GM21825 (cell line): ENCODE measurements at regions not wholly inside any gene's neighbourhood (a gene's known extent, or its start where the extent isn't known, plus 50 kb on each side); places are given as distances from the start of the nearest gene placed in this dataset.

Experiments used
- ATAC-seq: cut with Tn5 transposase; IDR thresholded peaks from one replicate; pipeline ENCODE4 v1.9.1; 2021; ENCODE audit warnings: mild to moderate bottlenecking, moderate library complexity; ENCODE audit not compliant: unreplicated experiment

DNA sequence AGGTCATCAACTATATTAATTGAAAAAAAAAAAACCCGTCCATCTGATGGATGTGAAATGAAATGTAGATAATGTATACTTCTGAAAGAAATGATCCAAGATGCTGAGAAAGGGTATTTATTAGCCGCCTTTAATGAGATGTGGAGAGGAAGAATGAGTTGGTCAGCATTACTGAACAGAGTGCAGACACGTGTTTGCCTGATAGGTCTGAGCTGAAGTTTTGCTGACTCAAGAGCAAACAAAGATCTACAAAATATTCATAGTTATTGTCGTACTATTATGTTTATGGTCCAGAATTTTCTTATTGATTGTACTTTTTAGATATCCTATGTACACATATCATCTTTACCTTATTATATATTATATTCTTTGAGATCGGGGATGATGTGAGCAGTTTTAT, 235.3 kb downstream of the RDH14 start:
- no peak for ATAC-seq

DNA sequence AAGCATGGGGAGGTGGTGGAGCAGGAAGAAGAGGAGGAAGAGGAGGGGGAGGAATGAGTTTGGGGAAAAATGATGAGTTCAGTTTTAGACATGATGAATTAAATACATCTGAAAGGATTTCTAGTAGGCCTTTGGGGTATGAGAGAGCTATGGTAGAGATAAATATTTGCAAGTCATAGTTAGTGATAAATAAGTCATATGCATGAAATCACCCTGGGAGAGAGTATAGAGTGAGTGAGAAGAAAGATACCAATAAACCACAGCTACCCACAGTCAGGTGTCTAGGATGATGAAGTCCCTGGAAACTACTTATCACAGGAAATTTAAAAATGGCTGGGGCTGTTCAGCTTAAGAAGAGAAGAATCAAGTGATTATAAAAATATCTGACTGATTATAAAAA, 240.5 kb downstream of the RDH14 start:
- no peak for ATAC-seq

DNA sequence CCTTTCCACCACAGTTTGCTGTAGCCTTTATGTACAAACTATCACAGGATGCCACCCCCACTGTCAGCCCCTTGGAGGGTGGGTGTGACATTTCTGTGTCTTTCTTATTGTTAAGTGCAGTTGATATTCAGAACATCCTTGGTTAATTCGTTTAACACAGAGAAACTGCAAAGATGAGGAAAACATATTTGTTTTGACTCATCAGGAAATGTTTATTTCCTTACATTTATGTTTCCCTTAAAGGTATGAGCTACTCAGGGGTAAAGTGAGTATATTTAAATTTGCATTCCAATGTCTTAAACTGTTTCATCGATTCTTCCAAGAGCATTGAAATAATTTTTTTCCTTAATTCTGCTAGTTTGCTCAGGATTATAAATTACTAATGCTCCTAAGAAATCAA, 243.4 kb downstream of the RDH14 start:
- no peak for ATAC-seq

DNA sequence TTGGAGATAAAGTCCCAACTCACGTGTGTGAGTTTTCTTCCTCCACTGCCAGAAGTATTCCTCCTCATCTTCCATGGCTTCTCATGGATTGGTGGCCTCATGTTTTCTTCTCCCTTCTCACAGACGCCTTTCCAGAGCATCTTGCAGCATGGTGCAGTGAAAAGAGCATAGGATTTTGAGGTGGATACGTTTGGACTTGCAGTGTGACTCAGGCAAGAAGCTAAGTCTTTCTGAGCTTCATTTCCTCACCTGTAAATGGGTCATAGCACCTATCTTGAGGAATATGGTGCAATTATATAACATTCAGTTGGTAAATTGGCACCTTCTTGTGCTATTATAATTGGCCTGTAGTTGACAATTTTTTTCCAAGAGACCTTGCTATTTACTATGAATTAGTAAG, 247.6 kb downstream of the RDH14 start:
- no peak for ATAC-seq

DNA sequence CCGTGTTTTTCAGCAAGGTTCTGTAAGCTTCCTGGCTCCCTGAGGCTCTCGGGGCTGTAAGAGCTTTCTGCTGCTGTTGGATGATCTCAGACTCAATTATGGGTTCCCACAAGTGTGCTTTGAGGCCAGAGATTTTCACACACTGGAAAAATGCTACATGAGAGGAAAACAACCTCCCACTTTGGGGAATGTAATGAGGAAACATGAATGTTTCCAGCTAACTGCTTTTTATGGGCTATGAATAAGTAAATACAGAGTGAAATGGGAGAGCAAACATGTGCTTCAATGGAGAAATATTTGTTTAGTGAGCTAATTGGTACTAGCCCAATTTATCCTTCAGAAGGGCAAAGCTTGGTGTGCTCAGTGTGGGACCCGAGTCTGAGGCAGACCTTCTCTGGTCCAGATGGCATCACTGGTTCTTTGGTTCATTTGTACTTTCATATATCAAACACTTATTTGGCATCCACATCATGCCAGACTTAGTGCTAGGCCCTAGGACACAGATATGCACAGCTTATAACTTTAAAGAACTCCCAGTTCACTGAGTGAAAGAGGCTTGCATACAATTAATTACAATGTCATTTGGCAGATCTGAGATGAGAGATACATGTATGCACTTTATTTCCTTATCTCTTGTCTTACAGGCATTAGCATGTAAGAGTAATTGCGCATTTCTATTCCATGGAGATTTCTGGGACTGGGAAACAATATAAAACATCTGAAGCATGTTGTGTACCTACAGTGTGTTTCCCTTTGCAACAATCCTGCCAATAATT, 248.8 kb downstream of the RDH14 start:
- no peak for ATAC-seq

DNA sequence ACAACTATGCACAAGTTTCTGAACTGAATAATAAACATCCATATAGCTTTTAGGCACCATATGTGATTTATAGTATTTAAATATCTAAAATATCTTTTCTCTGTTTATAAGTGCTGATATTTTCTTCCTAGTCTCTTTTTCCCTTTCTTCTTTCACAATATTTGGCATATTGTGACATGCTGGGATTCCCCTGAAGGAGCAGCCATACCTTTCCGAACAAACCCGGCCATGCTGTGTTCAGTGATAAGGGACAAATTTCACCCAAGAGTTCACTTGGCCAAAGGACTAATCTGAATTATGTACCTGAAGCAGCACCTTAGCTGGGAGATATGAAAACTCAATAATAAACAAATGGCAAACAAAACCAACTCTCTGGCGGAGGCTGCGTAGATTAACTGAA, 250.8 kb downstream of the RDH14 start:
- ATAC-seq, result no peak

DNA sequence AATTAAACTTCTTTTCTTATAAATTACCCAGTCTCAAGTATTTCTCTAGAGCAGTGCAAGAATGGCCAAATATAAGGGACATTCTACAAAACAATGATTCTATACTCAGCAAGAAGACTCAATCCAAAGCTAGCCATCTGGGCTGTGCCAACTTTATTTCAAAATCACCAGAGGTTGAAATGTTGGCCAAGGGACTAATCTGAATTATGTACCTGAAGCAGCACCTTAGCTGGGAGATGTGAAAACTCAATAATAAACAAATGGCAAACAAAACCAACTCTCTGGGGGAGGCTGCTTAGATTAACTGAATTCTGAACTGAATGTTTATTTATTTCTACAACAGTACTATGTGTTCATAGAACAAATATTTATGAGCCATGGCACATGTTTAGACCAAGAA, 251.3 kb downstream of the RDH14 start:
- ATAC-seq, result no peak

DNA sequence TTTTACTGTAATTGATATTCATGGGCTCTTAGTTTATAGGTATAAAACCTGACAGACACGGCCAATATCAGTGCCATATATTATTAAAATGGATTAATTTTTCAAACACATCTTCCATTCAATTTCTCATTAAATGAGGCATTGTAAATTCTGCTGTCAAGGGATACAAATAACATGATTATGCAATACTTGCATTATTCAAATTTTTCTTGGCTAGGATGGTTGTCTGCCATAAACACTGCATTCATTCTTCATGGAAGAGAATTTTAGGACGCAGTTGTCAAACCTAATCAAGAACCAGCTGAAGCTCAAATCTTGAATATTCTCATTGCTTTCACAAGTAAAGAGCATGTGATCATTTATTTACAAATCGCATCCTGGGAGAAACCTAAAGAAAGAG, 255.6 kb downstream of the RDH14 start:
- no peak for ATAC-seq

DNA sequence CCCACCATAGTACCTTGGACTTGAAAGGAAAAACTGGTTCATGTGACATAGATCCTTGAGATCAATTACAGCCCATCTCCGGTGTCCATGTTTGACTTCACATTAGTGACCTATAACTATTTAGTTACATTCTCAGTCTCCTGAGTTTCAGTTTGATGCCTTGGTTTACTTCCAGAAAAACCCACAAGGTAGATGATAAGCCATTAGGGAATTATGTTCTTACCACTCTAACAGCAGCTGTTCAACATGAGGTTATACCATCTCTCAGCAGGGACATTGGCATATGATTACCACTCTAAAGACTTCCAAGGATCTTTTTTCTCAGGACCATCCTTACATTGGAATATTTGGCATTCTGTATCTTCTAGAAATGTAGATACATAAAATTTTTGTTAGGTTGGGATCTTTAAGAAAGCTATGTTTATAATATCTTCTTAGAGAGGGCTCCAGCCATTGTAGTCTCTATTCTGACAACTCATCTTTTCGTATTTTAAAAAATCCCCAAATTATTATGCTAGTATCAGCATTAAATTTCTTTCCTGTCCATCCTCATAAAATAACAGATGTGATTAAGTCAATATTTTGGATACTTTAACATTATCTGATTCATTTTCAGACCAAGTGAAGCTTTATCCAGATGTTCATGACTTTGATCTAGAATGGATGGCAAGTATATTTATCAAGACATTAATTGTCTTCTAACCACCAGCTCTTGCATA, 258.9 kb downstream of the RDH14 start:
- ATAC-seq, result no peak

DNA sequence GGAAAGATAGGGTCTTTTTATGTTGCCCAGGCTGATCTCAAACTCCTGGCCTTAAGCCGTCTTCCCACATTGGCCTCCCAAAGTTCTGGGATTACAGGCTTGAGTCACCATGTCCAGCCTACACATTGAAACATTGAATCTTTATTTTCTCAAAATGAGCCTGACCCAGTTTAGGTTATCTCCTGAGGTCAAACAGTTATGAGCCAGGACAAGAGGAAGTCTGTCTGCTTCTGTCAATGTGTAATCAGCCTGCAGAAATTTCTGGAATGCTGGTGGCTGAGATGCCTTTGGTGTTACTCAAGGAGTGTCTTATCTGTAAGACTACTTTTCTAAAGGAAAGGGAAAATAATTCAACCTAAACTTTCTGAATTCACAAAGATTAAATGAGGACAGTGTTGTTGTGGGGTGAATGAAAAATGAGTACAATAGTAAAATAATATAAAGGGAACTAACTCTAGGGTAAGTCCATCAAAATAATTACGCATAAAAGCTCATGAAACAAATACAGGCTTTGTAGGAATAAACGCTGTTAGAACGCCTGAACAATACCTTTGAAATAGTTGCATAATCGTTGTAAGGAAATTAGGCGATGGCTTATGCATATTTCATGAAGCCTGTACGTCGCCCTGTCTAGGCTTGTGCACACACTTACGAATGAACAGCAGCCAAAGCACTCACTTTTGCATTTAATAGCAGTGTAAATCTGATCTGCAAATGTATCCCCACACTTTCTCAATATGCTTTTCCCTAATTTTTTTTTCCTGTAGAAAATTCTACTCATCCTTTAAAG, 260.8 kb downstream of the RDH14 start:
- ATAC-seq, result no peak

DNA sequence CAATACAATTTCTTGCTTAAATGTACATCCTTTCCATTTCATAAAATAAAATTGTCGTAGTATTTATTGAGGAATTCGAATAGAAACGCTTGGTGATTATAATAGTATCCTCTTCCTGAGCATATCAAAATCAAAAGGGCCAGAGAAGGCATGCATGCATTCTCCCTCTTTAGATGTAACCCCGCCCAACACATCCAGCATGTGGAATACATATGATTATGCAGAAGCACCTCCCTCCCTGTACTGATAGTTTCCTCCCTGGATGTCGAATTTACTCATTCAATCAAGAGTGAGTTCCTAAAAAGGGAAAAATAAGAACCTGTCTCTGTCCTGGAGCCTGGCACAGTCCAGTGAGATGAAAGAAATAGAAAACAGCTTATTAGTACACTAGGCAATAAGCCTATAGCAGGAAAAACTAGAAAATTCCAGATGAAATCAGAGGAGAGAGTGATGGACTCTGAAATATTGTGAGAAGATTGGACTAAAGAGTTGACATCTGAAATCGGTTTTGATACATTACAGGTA, 262.9 kb downstream of the RDH14 start:
- no peak for ATAC-seq

DNA sequence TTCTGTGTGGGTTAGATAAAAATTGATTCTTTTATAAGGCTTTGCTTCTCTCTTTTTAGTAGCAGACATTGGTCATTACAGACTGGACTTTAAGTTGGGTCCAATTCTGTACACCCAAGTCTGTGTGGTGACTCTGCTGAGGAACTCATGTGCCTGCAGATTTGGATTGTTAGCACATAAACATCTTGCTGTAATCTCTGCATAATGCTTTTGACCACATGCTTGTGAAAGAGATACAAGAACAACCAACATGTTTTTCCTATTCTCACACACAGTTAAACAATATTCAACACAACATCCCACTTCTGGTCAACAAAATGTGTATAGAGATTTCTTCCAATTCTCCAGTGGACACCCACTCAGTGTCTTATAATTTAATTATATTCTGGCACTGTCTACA, 270.1 kb downstream of the RDH14 start:
- ATAC-seq, result no peak

DNA sequence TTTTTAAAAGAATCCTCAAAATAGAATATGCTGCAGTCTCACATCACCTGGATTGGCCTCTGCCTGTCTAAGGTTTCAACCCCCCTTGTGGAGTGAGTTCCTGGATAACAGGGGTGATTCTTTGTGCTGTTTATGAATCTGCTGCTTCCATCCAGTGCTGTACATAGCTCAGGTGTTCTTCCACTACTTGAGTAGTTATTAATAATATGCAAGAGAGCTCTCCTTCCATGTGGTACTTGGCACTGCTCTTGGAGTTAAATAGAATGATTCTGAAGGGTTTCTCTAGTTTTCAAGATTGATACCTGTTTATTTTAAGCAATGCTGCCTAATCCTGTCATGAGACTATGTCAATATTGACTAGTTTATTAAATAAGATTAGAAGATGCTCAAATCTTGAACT, 273.6 kb downstream of the RDH14 start:
- no peak for ATAC-seq

DNA sequence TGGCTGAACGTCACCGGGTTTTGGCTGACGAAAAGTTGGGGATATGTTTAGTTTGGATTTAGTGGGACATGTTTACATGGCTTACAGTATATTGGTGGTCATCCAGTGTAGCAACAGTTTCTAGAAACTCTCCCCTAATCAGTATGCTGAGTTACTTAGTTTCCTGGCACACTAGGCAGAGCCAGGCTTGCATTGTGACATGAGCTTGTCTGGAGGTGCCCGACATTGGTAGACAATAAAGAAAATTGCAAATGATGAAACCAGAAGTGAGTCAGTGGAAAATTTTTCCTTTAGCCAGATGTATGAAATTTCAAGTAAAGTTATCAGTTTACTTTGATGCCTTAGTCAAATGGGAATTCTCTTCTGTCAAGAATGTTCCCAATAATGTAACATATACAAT, 276.1 kb downstream of the RDH14 start:
- no peak for ATAC-seq

DNA sequence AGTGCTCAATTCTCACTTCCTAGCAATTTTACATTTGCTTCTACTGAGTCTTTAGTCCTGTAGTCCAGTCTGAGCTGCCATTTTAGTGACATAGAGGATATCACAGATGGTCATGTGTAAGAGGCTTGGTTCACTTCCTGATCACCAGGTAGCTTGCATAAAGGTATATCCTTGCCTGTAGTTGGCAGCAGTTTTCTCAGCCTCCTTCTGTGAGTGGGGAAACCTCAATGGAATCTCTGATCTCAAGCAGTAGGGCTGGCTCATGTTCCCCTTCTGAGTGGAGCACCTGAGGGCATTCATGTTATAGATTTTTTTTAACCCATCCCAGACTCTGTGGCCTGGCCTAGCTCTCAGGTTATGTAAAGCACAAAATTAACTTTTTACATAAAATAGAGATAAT, 278.4 kb downstream of the RDH14 start:
- no peak for ATAC-seq

DNA sequence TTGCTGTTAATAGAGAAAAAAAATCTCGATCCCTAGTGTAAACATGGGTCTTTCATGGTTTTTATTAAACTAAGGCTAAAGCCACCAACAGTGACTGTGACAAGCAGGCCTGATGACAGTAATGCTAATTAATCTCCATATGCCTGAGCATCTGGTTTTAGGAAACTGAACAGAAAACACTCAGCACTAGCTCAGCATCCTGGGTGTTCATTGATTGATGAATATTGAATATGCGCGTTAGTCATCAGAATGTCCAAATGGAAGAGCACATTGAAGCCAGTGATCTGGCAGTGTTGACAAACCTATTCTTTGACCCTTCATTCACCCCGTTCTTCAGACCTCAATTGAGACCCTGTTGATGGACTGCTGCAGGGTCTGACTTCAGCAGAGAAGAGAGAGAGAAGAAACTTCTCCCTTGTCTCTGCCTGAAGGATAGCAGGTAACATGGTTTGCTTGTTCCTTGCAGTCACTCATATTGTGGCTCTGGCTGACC, 283.8 kb downstream of the RDH14 start:
- no peak for ATAC-seq

DNA sequence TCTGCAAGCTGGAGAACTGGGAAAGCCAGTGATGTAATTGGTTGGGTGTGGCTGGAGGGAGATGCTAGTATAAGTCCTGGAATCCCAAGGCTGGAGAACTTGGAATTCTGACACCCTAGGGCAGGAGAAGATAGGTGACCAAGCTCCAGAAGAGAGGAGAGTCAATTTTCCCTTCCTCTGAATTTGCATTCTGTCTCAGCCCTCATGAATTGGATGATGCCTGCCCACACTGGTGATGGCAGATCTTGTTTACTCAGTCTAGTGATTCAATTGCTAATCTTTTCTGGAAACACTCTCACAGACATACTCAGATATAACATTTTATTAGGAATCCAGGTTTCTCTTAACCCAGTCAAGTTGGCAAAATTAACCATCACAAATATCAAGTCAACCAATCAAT, 287.2 kb downstream of the RDH14 start:
- ATAC-seq, result no peak

DNA sequence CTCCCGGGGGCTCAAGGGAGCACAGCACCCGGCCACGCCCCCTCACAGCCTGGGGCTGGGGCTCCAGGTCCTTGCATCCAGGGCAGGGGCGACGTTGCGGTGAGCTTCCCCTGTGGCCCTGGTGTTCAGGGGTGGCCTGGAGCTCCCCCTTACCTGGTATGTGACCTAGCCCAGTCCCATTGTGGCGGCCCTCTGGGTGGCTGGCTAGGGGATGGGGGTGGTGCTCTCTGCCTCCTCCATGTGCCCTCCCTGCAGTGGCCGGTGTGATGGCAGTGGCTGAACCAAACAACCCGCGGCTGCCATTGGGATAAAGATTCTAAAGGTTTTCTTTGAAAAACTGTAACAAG, 288.3 kb downstream of the RDH14 start:
- no peak for ATAC-seq

DNA sequence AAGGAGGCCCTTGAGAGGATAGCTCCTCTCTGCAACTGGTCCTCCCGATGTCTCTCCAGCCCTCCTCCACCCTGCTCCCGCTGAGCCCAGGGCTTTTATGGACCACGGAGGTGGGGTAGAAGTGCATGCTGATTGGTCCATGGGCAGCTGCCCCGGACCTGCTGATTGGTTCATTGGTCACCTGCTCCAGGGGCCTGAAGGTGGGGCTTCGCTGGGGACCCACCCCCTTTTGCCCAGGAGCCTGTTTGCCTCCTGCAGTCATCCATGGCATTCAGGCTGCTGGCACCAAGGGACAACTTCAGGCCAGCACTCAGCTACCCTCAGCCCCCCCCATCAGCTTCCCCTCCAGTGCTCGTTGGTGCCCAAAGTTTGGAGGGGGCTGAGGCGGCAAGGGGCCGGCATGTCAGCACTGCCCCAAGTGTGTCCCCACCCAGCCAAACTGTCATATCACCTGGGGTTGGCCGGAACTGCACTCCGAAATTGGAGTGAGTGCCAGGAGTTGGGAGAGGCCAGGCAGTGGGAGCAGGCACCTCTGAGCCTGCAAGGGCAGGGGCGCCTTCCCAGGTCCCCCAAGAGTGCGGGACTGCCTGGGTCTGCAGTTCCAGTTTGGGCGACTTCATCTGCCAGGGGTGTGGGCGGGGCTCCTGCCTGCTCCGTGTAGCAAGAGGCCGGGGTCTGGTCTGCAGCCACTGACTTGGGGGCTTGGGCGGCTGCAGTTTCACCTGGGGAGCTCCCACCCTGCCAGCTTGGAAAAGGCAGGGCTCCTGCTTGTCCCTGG, 288.9 kb downstream of the RDH14 start:
- no peak for ATAC-seq

DNA sequence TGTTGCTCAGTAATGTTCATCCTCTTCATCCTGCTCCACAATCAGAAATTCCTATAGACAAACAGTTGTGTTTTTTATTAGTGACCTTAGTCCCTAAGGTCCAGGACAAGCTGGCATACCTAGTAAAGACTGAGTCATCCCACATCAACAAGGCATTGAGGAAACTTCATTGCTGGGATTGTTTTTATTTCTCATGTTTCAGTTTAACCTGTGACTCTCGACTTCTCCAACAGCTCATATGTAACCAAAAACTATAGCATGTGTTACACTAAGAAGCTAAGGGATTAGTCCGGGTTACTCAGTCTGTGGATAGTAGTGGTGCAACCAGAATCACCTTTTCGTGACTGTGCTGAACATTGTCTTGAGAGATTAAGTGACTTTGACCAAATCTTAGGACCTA, 292.1 kb downstream of the RDH14 start:
- ATAC-seq, result no peak

DNA sequence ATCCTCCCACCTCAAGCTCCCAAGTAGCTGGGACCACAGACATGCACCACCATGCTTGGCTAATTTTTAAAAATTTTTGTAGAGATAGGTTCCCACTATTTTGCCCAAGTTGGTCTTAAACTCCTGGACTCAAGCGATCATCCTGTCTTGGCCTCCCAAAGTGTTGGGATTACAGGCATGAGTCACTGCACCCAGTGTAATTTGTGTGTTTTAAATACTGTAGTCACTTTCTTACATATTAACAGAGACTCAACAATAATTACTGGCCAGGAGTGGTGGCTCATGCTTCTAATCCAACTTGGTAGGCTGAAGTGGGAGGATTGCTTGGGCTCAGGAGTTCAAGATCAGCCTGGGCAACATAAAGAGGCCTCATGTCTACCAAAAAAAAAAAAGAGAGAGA, 293.0 kb downstream of the RDH14 start:
- ATAC-seq, result no peak
